ENCODE measurements at regions not wholly inside any gene's neighbourhood (a gene's known extent, or its start where the extent isn't known, plus 50 kb on each side); places are given as distances from the start of the nearest gene placed in this dataset.

GRCh38 chr7:10022957-10023356 lies 950.7 kb upstream of the PHF14 start:
- 0 out of 2 replicates have a peak, but pooled peaks cover 3% of the 10 kb centered on the region for H3K9me2 ChIP-seq (replicated peaks; ENCODE audit: insufficient read depth, low read length)
- TF ChIP-seq, protein P1, sequence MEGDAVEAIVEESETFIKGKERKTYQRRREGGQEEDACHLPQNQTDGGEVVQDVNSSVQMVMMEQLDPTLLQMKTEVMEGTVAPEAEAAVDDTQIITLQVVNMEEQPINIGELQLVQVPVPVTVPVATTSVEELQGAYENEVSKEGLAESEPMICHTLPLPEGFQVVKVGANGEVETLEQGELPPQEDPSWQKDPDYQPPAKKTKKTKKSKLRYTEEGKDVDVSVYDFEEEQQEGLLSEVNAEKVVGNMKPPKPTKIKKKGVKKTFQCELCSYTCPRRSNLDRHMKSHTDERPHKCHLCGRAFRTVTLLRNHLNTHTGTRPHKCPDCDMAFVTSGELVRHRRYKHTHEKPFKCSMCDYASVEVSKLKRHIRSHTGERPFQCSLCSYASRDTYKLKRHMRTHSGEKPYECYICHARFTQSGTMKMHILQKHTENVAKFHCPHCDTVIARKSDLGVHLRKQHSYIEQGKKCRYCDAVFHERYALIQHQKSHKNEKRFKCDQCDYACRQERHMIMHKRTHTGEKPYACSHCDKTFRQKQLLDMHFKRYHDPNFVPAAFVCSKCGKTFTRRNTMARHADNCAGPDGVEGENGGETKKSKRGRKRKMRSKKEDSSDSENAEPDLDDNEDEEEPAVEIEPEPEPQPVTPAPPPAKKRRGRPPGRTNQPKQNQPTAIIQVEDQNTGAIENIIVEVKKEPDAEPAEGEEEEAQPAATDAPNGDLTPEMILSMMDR (IDR thresholded peaks at IDR 0.05; ENCODE audit: insufficient read depth, low read length, poor library complexity, severe bottlenecking) = no peak
- TF ChIP-seq EZH2phosphoT487 (conservative IDR thresholded peaks at IDR 0.05; ENCODE audit: low read length) = no peak

GRCh38 chr7:10034843-10035556 lies 938.7 kb upstream of the PHF14 start:
- Histone ChIP-seq H3K9me2 (replicated peaks; ENCODE audit: insufficient read depth, low read length) (no peaks in the 10 kb centered on the region), H3K36me3 (ENCODE audit: low read length) (no peaks in the 10 kb centered on the region), H3F3A (ENCODE audit: insufficient read depth) (no peaks in the 10 kb centered on the region), H3K79me2 (ENCODE audit: insufficient read depth, low read length) (no peaks in the 10 kb centered on the region), H3K27me3 (ENCODE audit: low read length) (no peaks in the 10 kb centered on the region), H3K4me2 (ENCODE audit: low read depth, low read length, poor library complexity, severe bottlenecking) (no peak overlapping the region), H3K27ac (ENCODE audit: low read depth, low read length) (no peak overlapping the region), H2AFZ (ENCODE audit: low read depth, low read length, severe bottlenecking) (no peak overlapping the region), H3K4me3 (ENCODE audit: insufficient read depth, low read length, poor library complexity, severe bottlenecking) (no peak overlapping the region), H3K9ac (ENCODE audit: low read length) (no peak overlapping the region), H3K9me3 (ENCODE audit: insufficient read depth, low read length) (no peaks in the 10 kb centered on the region), H4K20me1 (ENCODE audit: low read depth, low read length) (no peaks in the 10 kb centered on the region)
- no peak for TF ChIP-seq EZH2phosphoT487 (conservative IDR thresholded peaks at IDR 0.05; ENCODE audit: low read length)
- TF ChIP-seq, protein P1 (IDR thresholded peaks at IDR 0.05; ENCODE audit: insufficient read depth, low read length, poor library complexity, severe bottlenecking) = no peak

More at GRCh38 chr7:10022957-10023356, 950.7 kb upstream of the PHF14 start:
- Histone ChIP-seq H4K20me1 (ENCODE audit: low read depth, low read length) (no peaks in the 10 kb centered on the region), H3F3A (ENCODE audit: insufficient read depth) (no peaks in the 10 kb centered on the region), H3K36me3 (ENCODE audit: low read length) (no peaks in the 10 kb centered on the region), H2AFZ (ENCODE audit: low read depth, low read length, severe bottlenecking) (no peak overlapping the region), H3K27me3 (ENCODE audit: low read length) (no peaks in the 10 kb centered on the region), H3K4me3 (ENCODE audit: insufficient read depth, low read length, poor library complexity, severe bottlenecking) (no peak overlapping the region), H3K9me3 (ENCODE audit: insufficient read depth, low read length) (peaks cover 5% of the 10 kb centered on the region; the same call in 1 of the 2 replicates), H3K9ac (ENCODE audit: low read length) (no peak overlapping the region), H3K4me2 (ENCODE audit: low read depth, low read length, poor library complexity, severe bottlenecking) (no peak overlapping the region), H3K79me2 (ENCODE audit: insufficient read depth, low read length) (no peaks in the 10 kb centered on the region), H3K27ac (ENCODE audit: low read depth, low read length) (no peak overlapping the region)

- TF ChIP-seq, protein P1 (IDR thresholded peaks at IDR 0.05; ENCODE audit: insufficient read depth, low read length, poor library complexity, severe bottlenecking) = no peak
- TF ChIP-seq EZH2phosphoT487 (conservative IDR thresholded peaks at IDR 0.05; ENCODE audit: low read length) = no peak
- Histone ChIP-seq H3K4me3 (ENCODE audit: insufficient read depth, low read length, poor library complexity, severe bottlenecking) (no peak overlapping the region), H3K9ac (ENCODE audit: low read length) (no peak overlapping the region), H3K36me3 (ENCODE audit: low read length) (no peaks in the 10 kb centered on the region), H3K27me3 (ENCODE audit: low read length) (no peaks in the 10 kb centered on the region), H3F3A (ENCODE audit: insufficient read depth) (no peaks in the 10 kb centered on the region), H2AFZ (ENCODE audit: low read depth, low read length, severe bottlenecking) (no peak overlapping the region), H3K79me2 (ENCODE audit: insufficient read depth, low read length) (no peaks in the 10 kb centered on the region), H3K4me2 (ENCODE audit: low read depth, low read length, poor library complexity, severe bottlenecking) (no peak overlapping the region), H3K27ac (ENCODE audit: low read depth, low read length) (no peak overlapping the region), H3K9me3 (ENCODE audit: insufficient read depth, low read length) (no peaks in the 10 kb centered on the region), H4K20me1 (ENCODE audit: low read depth, low read length) (no peaks in the 10 kb centered on the region), H3K9me2 (replicated peaks; ENCODE audit: insufficient read depth, low read length) (no peaks in the 10 kb centered on the region)
These were observed 937.0 kb upstream of the PHF14 start for GRCh38 chr7:10036693-10037092.
